MM.1S (cell line): ENCODE measurements at regions not wholly inside any gene's neighbourhood (a gene's known extent, or its start where the extent isn't known, plus 50 kb on each side); places are given as distances from the start of the nearest gene placed in this dataset.

Experiments used
- DNase-seq: peaks from one replicate; pipeline ENCODE4 v3.0.0-alpha.2; 2015
- H2AFZ ChIP-seq: fragments of 300-600 bp; sonication (generic); 2 replicates; pipeline ENCODE4 v1.6.0; 2016; ENCODE audit warnings: antibody characterized with exemption, low read length
- H3F3A ChIP-seq: fragments of 300-600 bp; sonication (generic); 2 replicates; pipeline ENCODE4 v1.6.1; 2016; ENCODE audit warnings: mild to moderate bottlenecking, antibody characterized with exemption, low read length, moderate library complexity, mixed read lengths; ENCODE audit not compliant: insufficient read depth
- H3K27ac ChIP-seq: fragments of 300-600 bp; sonication (generic); 2 replicates; pipeline ENCODE4 v1.5.1; 2016; ENCODE audit warnings: mild to moderate bottlenecking, low read length
- H3K27me3 ChIP-seq: fragments of 300-600 bp; sonication (generic); replicated peaks from 2 replicates; pipeline ENCODE4 v1.6.0; 2016; ENCODE audit warnings: low read length; ENCODE audit not compliant: insufficient read depth
- H3K36me3 ChIP-seq: fragments of 300-600 bp; sonication (generic); replicated peaks from 2 replicates; pipeline ENCODE4 v1.6.1; 2016; ENCODE audit warnings: mild to moderate bottlenecking, low read length, mixed read lengths; ENCODE audit not compliant: insufficient read depth
- H3K4me1 ChIP-seq: fragments of 300-600 bp; sonication (generic); 2 replicates; pipeline ENCODE4 v1.6.1; 2016; ENCODE audit warnings: low read length, mixed read lengths
- H3K4me2 ChIP-seq: fragments of 300-600 bp; sonication (generic); 2 replicates; pipeline ENCODE4 v1.6.0; 2016; ENCODE audit warnings: low read depth, low read length
- H3K4me3 ChIP-seq: fragments of 300-600 bp; sonication (generic); 2 replicates; pipeline ENCODE4 v1.5.1; 2016; ENCODE audit warnings: low read length, mixed read lengths
- H3K79me2 ChIP-seq: fragments of 300-600 bp; sonication (generic); 2 replicates; pipeline ENCODE4 v1.6.1; 2016; ENCODE audit warnings: mixed run types, low read length, mixed read lengths
- H3K9ac ChIP-seq: fragments of 300-600 bp; sonication (generic); 2 replicates; pipeline ENCODE4 v1.6.1; 2016; ENCODE audit warnings: low read length, mixed read lengths
- H3K9me2 ChIP-seq: fragments of 300-600 bp; sonication (generic); replicated peaks from 2 replicates; pipeline ENCODE4 v1.6.1; 2016; ENCODE audit warnings: mild to moderate bottlenecking, low read length, mixed read lengths; ENCODE audit not compliant: insufficient read depth
- H3K9me3 ChIP-seq: fragments of 300-600 bp; sonication (generic); replicated peaks from 2 replicates; pipeline ENCODE4 v1.6.1; 2016; ENCODE audit warnings: mild to moderate bottlenecking, low read length, mixed read lengths; ENCODE audit not compliant: insufficient read depth
- H4K20me1 ChIP-seq: fragments of 300-600 bp; sonication (generic); 2 replicates; pipeline ENCODE4 v1.6.1; 2016; ENCODE audit warnings: mild to moderate bottlenecking, low read length, moderate library complexity, mixed read lengths; ENCODE audit not compliant: insufficient read depth
- EZH2 ChIP-seq: fragments of 300-600 bp; sonication (generic); optimal IDR thresholded peaks from 2 replicates; pipeline ENCODE3; 2017; ENCODE audit warnings: low read depth, mild to moderate bottlenecking, antibody characterized with exemption, low read length, mixed read lengths
- EZH2phosphoT487 ChIP-seq: fragments of 300-600 bp; sonication (generic); IDR thresholded peaks from 2 replicates; pipeline ENCODE4 v1.6.1; 2018; ENCODE audit warnings: antibody characterized with exemption, low read length
- TF ChIP-seq, protein P1 (sequence below): fragments of 300-600 bp; sonication (generic); IDR thresholded peaks from 2 replicates; pipeline ENCODE4 v1.5.1; 2016; ENCODE audit warnings: antibody characterized with exemption, low read length, mixed read lengths

- Histone ChIP-seq H3K79me2 (no peaks in the 10 kb centered on the region), H3K9me2 (no peaks in the 10 kb centered on the region), H3K9me3 (no peaks in the 10 kb centered on the region), H3K27ac (no peak overlapping the region), H2AFZ (no peak overlapping the region), H3F3A (no peaks in the 10 kb centered on the region), H3K4me1 (no peaks in the 10 kb centered on the region), H3K4me2 (no peak overlapping the region), H3K36me3 (no peaks in the 10 kb centered on the region), H3K4me3 (no peak overlapping the region), H3K27me3 (no peaks in the 10 kb centered on the region), H4K20me1 (no peaks in the 10 kb centered on the region), H3K9ac (no peak overlapping the region)
- DNase-seq, result no peak
- TF ChIP-seq EZH2 (no peak), EZH2phosphoT487 (no peak)
- TF ChIP-seq, protein P1, sequence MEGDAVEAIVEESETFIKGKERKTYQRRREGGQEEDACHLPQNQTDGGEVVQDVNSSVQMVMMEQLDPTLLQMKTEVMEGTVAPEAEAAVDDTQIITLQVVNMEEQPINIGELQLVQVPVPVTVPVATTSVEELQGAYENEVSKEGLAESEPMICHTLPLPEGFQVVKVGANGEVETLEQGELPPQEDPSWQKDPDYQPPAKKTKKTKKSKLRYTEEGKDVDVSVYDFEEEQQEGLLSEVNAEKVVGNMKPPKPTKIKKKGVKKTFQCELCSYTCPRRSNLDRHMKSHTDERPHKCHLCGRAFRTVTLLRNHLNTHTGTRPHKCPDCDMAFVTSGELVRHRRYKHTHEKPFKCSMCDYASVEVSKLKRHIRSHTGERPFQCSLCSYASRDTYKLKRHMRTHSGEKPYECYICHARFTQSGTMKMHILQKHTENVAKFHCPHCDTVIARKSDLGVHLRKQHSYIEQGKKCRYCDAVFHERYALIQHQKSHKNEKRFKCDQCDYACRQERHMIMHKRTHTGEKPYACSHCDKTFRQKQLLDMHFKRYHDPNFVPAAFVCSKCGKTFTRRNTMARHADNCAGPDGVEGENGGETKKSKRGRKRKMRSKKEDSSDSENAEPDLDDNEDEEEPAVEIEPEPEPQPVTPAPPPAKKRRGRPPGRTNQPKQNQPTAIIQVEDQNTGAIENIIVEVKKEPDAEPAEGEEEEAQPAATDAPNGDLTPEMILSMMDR, result no peak
These were observed 343.5 kb upstream of the DDHD1 start for GRCh38 chr14:53496668-53497067.

- Histone ChIP-seq H3K9me2 (no peaks in the 10 kb centered on the region), H3K27me3 (no peaks in the 10 kb centered on the region), H3K4me2 (no peak overlapping the region), H2AFZ (no peak overlapping the region), H3K27ac (no peak overlapping the region), H4K20me1 (no peaks in the 10 kb centered on the region), H3F3A (no peaks in the 10 kb centered on the region), H3K9ac (no peak overlapping the region), H3K9me3 (no peaks in the 10 kb centered on the region), H3K4me1 (no peaks in the 10 kb centered on the region), H3K4me3 (no peak overlapping the region), H3K79me2 (no peaks in the 10 kb centered on the region), H3K36me3 (no peaks in the 10 kb centered on the region)
- DNase-seq, result no peak
- TF ChIP-seq EZH2phosphoT487, result no peak
- no peak for TF ChIP-seq EZH2
- TF ChIP-seq, protein P1, result no peak
These were observed 342.8 kb upstream of the DDHD1 start for GRCh38 chr14:53495846-53496343.

DNA sequence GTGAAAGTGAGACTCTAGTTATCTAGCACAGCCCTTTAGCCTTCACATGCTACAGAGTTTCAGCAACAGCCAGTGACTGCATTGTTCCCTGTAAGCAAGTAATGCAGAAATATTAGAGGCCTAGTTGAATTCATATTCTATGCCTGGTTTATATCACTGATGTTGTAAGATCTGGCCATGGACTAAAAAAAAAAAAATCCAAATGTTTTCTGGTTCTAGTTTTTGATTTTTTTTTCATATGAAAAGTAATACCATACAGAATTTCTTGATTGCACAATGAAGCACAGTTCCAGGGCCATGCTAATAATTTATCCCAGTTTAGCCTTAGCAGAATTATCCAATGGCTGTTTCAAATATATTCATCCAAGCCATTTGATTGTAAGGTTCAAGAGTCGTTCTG is 341.5 kb upstream of the DDHD1 start:
- H3K79me2 ChIP-seq, result no peaks in the 10 kb centered on the region
- H3K4me1 ChIP-seq, result no peaks in the 10 kb centered on the region
- H4K20me1 ChIP-seq, result no peaks in the 10 kb centered on the region
- no peak overlapping the region for H3K9ac ChIP-seq
- H3F3A ChIP-seq, result no peaks in the 10 kb centered on the region
- H3K9me3 ChIP-seq, result no peaks in the 10 kb centered on the region
- DNase-seq, result no peak
- no peak overlapping the region for H3K4me2 ChIP-seq
- H2AFZ ChIP-seq, result no peak overlapping the region
- H3K4me3 ChIP-seq, result no peak overlapping the region
- no peaks in the 10 kb centered on the region for H3K27me3 ChIP-seq
- TF ChIP-seq EZH2 (no peak), EZH2phosphoT487 (no peak)
- TF ChIP-seq, protein P1, result no peak
- H3K9me2 ChIP-seq, result no peaks in the 10 kb centered on the region
- no peak overlapping the region for H3K27ac ChIP-seq
- no peaks in the 10 kb centered on the region for H3K36me3 ChIP-seq
